ENCODE measurements at regions not wholly inside any gene's neighbourhood (a gene's known extent, or its start where the extent isn't known, plus 50 kb on each side); places are given as distances from the start of the nearest gene placed in this dataset.
"Not testable (repeated sequence)": the region's sequence is repeated elsewhere in the genome, so short reads cannot be mapped to it uniquely, and the experiment has no call there.

DNA sequence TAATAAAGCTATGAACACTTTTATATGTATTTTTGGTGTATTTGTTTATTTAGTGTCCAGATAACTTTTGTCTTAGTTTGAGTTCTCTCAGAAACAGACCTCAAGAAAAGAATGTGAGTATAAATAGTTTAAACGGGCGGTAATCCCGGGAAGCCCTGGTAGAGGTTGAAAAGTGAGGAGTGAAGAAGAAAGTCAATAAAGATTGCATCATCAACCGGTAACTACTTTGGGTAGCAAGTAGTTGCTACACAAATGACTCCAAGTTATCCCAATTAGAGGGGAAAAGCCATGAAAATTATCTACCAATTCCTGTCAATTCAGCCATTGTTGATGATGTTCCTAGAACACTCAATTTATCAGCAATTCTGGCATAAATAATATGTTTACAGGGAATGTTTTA is 870.3 kb upstream of the RAG2 start:
- no peak for DNase-seq

DNA sequence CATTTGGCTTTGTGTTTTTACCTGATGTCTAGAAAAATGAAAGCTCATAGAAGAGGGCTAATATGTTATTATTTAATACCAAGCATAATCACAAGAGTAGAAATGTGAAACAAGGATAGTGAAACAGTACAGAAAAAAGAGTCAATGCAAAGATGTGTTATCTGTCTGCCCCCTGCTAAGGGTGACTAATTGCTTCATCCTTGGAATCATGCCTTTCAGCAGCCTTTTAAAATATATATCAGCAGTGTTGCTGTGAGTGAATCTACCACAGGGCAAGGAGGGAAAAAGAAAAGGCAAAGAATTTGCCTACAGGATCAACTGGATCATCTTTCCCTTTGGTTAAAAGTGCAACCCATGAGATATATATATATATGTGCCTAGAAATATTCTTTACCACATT is 867.2 kb upstream of the RAG2 start:
- no peak for DNase-seq

DNA sequence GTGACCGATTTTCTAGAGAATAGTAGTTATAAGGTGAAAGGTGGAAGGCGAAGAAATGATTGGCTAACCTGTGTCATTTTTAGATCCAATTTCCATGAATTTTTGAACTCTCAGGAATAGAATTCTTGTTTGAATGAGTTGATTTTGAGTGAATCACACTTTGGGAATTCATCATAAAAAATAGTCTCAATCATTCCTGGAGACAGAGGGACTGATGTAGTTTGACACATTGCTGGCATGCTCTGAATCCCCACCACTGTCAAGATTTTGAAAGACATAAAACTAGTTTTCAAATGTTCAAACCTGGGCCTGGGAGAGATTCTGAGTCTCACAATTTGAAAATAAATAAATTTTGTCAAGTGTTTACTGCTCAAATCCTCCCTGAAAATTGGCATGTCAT is 861.4 kb upstream of the RAG2 start:
- no peak for DNase-seq

DNA sequence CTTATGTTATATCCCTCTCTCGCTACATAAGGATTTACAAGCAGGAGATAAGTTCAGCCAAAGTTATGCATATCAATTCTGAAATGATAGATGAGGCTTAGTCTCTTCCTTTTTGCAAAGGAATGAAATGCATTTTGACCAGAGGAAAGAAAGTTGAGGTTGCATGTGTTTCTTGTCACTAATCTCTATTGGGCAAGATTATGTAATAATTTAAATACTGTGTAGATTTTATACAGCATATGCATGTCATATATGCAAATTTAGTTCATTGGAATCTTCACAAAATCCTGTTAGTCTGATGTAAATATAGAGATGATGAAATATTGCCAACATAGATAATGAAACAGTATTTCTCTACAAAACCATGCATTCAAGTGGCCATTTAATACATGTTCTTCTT is 858.7 kb upstream of the RAG2 start:
- DNase-seq: no peak

DNA sequence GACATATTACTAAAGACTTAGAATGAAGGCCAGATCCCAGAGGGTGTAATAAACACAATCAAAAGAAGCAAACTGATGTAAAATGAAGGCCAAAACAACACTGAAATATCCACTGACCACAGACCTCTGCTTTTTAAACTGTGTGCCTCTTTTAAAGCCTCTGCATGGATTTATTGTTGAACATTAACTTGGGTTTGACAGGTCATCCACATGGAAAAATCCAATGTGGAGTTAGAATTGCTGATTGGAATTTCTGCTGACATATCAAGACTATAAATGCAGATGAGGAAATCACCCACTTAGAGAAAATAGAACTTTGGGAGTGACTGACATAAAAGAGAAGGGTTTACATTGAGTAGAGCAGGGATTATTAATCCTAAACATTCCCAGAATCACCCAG is 853.9 kb upstream of the RAG2 start:
- DNase-seq: no peak

DNA sequence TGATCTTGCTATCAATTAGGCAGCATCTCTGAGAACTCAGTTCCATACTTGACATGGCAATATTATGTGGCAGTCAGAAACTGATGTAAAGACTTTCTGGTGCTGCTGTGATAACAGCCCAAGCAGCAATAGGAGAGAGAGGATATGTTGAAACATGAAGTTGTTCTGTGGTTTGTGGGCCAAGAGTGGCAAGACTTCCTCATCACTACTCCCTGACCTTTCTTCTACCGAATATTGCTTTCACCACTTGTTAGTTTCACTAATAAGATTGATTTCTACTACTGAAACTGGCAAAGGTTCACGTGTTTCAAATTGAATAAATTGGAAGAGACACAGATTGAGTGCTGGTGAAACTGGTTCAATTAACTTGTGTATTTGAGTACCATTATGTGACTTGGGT is 852.6 kb upstream of the RAG2 start:
- DNase-seq: no peak

DNA sequence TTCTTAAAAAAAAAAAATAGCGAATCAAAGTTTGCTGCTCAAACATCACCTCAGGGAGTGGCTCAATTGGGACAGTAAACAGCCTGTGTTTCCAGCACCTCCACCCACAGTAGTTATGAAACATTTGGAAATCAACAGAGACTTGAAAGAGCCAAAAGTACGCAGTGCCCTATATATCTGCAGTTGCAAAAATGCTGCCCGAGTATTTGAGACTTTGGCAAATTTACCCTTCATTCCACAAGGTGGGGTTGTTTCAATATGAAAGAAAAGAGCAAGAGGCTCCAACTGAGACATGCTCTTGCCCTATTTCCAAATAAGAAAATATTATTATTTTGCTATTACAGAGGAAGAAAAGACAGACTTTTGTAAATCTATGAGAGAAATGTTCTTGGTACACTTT is 851.1 kb upstream of the RAG2 start:
- DNase-seq: no peak

DNA sequence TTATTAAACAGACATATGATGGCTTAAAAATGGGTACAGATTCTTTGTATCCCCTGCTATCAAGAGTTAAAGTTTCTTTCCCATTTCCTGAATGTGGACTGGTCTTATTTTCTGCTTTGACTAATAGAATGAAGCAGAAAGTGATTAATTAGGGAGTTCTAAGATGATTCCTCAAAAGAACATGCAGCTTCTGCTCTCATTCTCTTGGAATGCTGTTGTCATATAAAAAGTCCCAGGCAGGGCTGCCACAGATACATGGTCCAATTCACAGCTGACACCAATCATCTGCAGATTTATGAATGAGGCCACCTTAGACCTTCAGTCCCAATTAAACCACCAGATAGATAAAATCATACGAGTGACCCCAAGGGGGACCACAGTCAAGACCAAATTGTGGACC is 844.5 kb upstream of the RAG2 start:
- no peak for DNase-seq

DNA sequence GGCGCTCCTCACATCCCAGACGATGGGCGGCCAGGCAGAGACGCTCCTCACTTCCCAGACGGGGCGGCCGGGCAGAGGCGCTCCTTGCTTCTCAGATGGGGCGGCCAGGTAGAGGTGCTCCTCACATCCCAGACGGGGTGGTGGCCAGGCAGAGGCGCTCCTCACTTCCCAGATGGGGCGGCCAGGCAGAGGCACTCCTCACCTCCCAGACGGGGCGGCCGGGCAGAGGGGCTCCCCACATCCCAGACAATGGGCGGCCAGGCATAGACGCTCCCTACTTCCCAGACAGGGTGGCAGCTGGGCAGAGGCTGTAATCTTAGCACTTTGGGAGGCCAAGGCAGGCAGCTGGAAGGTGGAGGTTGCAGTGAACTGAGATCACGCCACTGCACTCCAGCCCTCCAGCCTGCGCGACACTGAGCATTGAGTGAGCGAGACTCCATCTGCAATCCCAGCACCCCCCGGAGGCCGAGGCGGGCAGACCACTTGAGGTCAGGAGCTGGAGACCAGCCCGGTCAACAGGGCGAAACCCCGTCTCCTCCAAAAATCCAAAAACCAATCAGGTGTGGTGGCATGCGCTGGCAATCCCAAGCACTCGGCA is 833.7 kb upstream of the RAG2 start:
- not testable (repeated sequence) for DNase-seq

DNA sequence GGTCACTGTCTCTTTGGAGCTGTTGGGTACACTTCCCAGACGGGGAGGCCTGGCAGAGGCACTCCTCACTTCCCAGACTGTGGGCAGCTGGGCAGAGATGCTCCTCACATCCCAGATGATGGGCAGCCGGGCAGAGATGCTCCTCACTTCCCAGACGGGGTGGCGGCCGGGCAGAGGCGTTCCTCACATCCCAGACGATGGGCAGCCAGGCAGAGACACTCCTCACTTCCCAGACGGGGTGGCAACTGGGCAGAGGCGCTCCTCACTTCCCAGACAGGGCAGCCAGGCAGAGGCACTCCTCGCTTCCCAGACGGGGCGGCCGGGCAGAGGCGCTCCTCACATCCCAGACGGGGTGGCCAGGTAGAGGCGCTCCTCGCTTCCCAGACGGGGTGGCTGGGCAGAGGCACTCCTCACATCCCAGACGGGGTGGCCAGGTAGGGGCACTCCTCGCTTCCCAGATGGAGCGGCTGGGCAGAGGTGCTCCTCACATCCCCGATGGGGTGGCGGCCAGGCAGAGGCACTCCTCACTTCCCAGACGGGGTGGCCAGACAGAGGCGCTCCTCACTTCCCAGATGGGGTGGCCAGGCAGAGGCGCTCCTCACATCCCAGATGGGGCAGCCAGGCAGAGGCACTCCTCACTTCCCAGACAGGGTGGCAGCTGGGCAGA is 833.1 kb upstream of the RAG2 start:
- not testable (repeated sequence) for DNase-seq

DNA sequence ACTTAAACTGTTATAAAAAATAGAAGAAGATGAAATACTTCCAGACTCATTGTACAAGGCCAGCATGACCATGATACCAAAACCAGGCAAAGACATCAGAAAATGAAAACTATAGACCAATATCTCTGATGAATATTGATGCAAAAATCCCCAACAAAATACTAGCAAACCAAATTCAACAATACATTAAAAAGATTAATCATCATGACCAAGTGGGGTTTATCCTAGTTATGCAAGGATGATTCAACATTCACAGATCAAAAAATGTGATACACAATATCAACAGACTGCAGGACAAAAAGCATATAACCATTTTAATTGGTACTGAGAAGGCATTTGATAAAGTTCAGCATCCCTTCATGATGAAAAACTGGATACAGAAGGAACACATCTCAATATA is 824.5 kb upstream of the RAG2 start:
- DNase-seq: no peak

DNA sequence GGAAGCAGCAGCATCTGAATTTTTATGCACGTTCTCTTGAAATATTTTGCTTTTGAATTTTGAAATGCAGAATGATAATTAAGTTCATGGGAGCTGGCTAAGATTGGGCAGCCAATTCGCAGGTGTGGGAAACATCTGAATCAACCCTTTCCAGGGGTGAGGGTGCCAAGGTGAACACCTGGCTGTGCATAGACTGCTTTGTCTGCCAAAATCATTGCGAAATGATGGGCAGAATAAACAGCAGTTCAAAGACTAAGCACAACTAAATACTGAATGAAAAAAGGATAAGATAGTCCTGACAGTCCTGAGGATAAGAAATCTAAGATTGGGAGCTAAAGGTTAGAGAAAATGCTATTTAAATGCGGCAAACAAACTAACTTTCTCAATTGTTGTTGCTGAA is 813.3 kb upstream of the RAG2 start:
- DNase-seq: no peak

DNA sequence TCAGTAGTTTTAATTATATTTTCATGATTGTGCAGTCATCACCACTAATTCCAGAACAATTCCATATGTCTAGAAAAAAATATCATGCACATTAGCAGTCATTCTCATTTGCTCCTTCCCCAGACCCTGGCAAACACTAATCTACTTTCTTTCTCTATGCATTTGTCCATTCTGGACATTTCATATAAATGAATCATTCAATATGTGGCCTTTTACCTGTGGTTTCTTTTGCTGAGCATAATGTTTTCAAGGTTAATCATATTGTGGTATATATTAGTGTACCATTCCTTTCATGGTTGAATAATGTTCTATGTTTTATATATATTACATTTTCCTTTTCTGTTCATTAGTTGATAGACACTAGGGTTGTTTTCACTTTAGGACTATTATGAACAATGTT is 811.1 kb upstream of the RAG2 start:
- no peak for DNase-seq

DNA sequence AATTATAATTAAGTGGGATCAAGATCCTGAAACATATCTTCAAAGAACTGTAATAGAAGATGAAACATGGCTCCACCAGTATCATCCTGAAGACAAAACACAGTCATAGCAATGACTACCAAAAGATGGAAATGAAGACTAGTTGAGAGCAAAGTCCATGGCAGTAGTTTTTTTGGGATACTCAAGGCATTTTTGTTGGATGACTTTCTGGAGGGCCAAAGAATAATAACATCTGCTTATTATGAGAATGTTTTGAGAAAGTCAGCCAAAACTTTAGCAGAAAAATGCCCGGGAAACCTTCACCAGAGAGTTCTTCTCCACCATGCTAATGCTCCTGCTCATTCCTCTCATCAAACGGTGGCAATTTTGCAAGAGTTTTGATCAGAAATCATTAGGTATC is 809.4 kb upstream of the RAG2 start:
- DNase-seq: no peak

DNA sequence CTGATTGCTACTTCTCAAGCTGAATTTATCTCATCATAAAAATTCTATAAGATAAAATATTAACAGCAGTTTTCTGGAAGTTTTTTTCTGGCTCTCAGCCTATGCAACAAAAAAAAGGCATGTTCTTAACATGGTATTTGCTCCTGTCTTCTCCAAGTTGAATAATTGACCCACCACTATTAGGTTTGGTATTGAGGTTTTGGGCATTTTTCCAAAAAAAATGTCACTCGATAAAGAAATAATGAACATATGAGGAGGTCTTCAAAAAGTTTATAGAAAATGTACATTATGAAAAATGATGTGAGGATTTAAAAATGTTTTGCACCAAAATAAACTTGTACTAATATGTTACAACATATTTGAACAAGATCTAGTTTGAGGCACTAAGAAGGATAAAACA is 808.6 kb upstream of the RAG2 start:
- DNase-seq: no peak

DNA sequence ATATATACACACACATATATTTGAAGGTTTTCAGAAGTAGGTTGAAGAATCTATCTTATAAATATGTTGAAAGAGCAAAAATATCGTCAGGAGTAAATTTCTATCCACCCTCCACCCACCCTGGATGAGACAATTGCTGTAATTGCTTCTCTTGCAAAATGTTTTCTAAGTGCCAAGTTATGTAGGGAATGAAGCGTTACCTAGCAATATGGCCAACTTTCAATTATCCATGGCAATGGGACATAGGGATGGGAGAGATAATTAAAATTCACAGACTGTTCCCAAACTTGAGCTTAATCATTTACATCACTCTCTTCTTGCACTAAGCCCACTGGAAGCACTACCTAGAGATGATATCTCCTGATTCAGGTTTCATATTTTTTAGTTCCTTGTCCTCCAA is 806.2 kb upstream of the RAG2 start:
- no peak for DNase-seq

DNA sequence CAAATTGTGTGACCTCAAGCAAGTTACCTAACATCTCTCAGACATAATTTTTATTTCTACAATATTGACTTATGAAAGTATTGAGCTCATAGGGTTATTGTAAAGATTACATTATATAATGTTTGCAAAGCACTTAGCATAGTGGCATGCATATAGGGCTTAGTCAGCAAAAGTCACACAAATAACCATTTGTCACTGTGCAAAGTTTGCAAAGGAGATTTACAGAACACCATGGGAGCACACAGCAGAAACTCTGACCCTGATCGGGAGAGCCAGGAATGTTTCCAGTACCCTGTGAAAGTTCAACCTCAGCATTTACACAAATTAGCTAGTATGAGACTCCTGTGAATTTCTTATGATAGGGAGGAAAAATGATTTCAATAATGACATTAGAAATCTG is 804.6 kb upstream of the RAG2 start:
- no peak for DNase-seq

DNA sequence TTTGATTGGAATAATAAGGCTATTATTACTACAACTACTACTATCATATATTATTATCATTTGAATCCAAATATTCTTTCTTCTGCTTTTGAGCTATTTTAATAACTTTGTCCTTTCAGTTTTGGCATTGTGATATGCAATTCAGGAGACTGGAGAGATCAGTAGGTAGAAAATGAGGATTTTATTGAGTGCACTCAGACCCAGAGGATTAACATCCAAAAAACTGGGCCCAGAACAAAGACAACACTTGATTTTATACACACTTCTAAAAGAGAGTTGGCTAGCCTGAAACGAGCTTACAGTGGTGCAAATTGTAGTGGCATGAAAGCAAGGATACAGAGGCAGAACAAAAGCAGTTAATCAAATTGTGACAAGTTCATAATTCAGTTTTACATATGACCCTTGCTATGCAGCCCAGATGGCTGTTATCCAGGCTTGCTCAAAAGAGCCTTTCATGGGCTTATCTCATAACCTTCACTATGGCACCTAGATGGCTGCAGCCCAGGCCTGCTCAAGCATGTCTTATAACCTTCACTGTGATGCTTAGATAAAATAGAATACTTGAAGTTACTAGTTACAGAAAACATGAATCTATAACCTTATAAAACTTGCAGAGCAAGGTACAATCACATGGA is 796.3 kb upstream of the RAG2 start:
- DNase-seq: no peak

DNA sequence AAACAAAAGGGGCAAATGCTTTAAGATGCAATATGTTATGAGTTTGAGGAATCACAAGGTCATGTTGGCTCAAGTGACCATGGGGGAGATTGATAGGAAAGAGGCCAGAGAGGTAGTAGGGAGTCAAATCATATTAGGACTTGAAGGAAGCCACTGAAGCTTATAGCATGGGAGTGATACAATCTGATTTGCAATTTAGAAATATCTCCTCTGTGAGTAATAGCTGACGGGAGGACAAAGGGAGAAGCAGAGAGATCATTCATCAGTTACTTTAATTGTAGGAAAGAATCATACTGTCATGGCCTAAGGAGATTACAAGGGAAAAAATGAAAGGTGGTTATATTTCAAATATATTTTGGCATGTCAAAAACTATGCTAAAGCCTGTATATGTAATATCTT is 793.6 kb upstream of the RAG2 start:
- DNase-seq: no peak

DNA sequence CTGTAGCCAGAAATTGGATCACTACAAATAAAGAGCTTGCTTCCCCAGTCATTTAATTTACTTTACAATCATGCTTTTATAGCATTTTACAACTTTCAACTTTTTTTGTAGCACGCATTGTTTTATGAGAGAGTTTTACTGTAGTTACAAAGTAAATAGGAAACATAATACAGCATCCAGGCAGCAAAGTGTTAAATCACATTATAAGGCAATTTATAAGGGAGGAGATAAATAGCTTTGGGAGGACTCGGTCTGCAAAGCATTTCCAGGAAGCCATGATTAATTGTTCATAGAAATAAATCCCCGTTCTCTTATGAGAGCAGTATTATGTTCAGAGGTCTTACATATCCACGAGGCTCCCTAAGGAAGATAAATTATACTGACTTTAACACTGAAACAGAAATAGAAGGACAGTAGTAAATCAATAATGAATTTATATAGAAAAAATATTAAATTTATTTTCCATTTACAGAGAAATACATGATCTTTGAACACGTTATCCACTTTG is 792.6 kb upstream of the RAG2 start:
- no peak for DNase-seq

DNA sequence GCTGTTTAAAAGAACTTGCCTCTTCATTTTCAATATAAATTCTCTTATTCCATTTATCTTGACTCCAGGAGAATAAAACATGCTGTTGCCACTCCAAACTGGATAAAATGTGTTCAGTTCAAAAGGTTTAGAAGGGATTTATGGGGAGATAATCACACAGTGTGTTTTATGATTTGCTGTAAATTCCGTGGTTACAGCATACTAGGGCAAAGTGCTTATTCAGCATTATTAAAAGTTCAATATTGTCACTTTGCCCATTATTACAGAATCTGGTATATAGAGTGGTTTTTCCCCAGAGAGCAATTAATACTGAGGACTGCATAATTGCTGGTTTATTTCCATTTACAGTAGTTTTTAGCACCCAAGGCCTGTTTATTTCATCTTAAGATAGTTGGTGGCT is 780.9 kb upstream of the RAG2 start:
- no peak for DNase-seq

DNA sequence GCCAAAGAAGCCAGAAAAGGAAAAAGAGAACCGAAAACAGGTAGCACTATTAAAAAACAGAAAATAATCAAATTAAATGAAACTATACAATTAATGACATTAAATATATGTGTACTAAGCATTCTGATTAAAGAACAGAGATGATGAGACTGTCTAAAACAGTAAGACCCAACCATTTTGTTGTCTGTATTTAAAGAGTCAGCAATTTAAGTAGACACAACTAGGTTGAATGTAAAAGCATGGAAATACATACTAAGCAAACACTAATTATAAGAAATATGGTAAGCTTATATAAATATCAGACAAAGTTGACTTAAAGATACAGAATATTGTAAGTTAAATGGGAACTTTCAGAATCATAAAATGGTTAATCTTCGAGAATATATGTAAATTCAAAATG is 774.6 kb upstream of the RAG2 start:
- no peak for DNase-seq

DNA sequence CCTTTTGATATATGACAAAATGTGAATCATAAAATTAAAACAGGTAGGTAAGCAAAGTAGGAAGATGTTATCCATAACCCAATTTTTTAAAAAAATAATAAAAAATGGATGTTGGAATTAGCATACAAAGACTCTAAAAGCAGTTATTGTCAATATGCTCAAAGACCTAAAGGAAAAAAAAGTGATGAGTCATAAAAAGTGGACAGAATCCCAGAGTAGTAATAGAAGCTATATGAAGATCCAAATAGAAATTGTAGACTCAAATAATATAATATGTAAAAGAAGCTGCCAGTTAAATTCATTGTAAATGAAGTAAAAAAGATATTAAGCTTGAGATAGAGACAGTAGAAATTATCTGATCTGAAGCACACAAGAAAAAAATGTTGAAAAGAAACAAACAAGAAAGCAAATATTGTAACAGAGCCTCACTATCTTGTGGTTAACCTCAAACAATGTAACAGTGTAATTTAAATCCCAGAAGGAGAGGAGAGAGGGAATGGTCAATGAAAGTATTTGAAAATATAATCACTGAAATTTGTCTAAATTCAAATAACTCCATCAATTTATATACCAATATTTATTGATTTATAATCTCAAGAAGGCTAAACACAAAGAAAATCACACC is 773.4 kb upstream of the RAG2 start:
- DNase-seq: no peak

DNA sequence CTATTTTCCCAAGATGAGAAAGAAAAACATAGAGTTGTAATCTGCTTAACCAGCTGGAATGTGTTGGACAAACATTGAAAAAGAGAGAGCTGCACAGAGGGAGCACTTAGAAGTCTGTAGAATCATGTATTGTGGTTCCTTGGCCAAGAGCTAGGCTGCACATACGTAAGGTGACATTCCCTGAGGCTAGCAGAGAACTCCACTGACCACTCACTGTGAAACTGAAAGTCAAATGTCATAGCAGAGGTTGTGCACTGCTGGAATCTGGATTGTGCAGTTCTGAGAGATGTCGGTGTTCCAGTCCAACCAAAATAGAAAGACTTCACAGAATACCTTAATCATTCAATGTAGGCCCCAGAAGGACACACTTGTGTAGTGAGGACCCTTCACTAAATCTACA is 772.8 kb upstream of the RAG2 start:
- DNase-seq: no peak

All from activated effector memory CD4-positive, alpha-beta T cell treated with anti-CD3 and anti-CD28 coated beads, Interleukin-2, amount 50 U/mL, for 16 hours (primary cell).